Nephron progenitor cell (in vitro differentiated cells): ENCODE measurements at regions not wholly inside any gene's neighbourhood (a gene's known extent, or its start where the extent isn't known, plus 50 kb on each side); places are given as distances from the start of the nearest gene placed in this dataset.

Experiments used
- DNase-seq: peaks from one replicate; pipeline ENCODE4 v3.0.0; 2021
- H3K27ac Mint-ChIP-seq: 2 replicates; pipeline ENCODE4 v1.8.0; 2021; ENCODE audit warnings: mild to moderate bottlenecking, moderate library complexity, mixed read lengths
- H3K27me3 Mint-ChIP-seq: 2 replicates; pipeline ENCODE4 v1.8.0; 2021; ENCODE audit warnings: mild to moderate bottlenecking, low read depth, mixed read lengths; ENCODE audit not compliant: poor library complexity
- H3K36me3 Mint-ChIP-seq: 2 replicates; pipeline ENCODE4 v1.8.0; 2021; ENCODE audit warnings: low read depth, mixed read lengths
- H3K4me1 Mint-ChIP-seq: 2 replicates; pipeline ENCODE4 v1.8.0; 2021; ENCODE audit warnings: mixed read lengths
- H3K4me3 Mint-ChIP-seq: 2 replicates; pipeline ENCODE4 v1.8.0; 2021; ENCODE audit warnings: mild to moderate bottlenecking, moderate library complexity, mixed read lengths
- H3K9me3 Mint-ChIP-seq: 2 replicates; pipeline ENCODE4 v1.8.0; 2021; ENCODE audit warnings: mild to moderate bottlenecking, moderate library complexity, mixed read lengths
- CTCF ChIP-seq: fragments of 200-600 bp; sonication (generic); IDR thresholded peaks from 2 replicates; pipeline ENCODE4 v1.5.0; 2021; ENCODE audit warnings: antibody characterized with exemption

GRCh38 chr6:132052096-132052495 lies 100.9 kb upstream of the CCN2 start:
- no peaks in the 10 kb centered on the region for H3K4me1 Mint-ChIP-seq
- no peak for TF ChIP-seq CTCF
- no peak overlapping the region for H3K4me3 Mint-ChIP-seq
- H3K9me3 Mint-ChIP-seq = no peaks in the 10 kb centered on the region
- H3K27ac Mint-ChIP-seq = no peak overlapping the region
- peaks cover 4% of the 10 kb centered on the region for H3K27me3 Mint-ChIP-seq
- H3K36me3 Mint-ChIP-seq = no peaks in the 10 kb centered on the region
- DNase-seq = no peak

DNA sequence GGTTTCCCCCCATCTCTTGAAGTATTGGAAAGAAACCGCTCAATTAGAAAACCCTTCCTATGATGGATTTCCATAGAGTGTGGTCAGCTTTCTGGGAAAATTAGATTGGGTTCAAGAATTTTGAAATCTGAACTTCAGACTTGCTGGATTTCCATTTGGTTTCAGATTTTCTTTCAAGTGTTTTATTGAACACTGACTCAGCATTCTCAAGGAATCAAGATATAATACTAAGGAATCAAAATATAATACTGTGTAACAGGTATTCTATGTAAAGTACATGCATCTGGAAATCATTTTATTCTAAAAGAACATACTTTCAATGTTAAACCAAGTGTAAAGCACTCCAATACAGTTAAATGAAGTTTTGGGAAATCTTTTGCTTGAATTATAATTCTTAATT lies 94.7 kb upstream of the CCN2 start:
- Mint-ChIP-seq H3K36me3 (no peaks in the 10 kb centered on the region), H3K9me3 (peaks cover 4% of the 10 kb centered on the region), H3K4me1 (no peaks in the 10 kb centered on the region), H3K4me3 (no peak overlapping the region), H3K27me3 (peaks cover 4% of the 10 kb centered on the region), H3K27ac (no peak overlapping the region)
- TF ChIP-seq CTCF = no peak
- DNase-seq = no peak

- H3K4me3 Mint-ChIP-seq = no peak overlapping the region
- DNase-seq = no peak
- no peak for TF ChIP-seq CTCF
- H3K4me1 Mint-ChIP-seq = no peaks in the 10 kb centered on the region
- peaks cover 4% of the 10 kb centered on the region for H3K9me3 Mint-ChIP-seq
- H3K27me3 Mint-ChIP-seq = no peaks in the 10 kb centered on the region
- no peaks in the 10 kb centered on the region for H3K36me3 Mint-ChIP-seq
- no peak overlapping the region for H3K27ac Mint-ChIP-seq
Measured at GRCh38 chr6:132043148-132043547, 92.0 kb upstream of the CCN2 start.

DNA sequence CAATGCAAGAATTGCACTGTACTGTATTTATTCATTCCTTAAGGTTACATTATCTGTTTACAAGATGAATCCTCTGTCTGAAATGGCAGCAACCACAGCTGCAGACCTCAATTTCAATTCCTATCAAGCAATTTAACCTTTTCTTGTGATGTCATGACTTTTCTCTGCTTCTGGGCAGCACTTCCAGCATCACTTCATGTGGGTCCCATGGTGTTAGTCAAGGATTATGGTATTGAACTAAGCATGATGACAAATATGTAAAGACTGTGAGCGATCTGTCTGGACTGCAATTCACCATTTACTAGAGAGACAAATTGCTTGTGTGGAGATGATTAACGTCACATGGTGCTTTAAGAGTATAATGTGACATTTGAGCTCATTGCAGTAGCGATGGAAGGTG lies 90.5 kb upstream of the CCN2 start:
- Mint-ChIP-seq H3K27me3 (no peaks in the 10 kb centered on the region), H3K27ac (no peak overlapping the region), H3K4me3 (no peak overlapping the region), H3K36me3 (no peaks in the 10 kb centered on the region), H3K4me1 (no peaks in the 10 kb centered on the region), H3K9me3 (peaks cover 4% of the 10 kb centered on the region)
- DNase-seq = no peak
- TF ChIP-seq CTCF = no peak

GRCh38 chr6:132028029-132028428 lies 76.9 kb upstream of the CCN2 start:
- DNase-seq = no peak
- no peaks in the 10 kb centered on the region for H3K36me3 Mint-ChIP-seq
- H3K4me1 Mint-ChIP-seq = no peaks in the 10 kb centered on the region
- no peak for TF ChIP-seq CTCF
- H3K4me3 Mint-ChIP-seq = no peak overlapping the region
- no peak overlapping the region for H3K27ac Mint-ChIP-seq
- peaks cover 3% of the 10 kb centered on the region for H3K27me3 Mint-ChIP-seq
- H3K9me3 Mint-ChIP-seq = no peaks in the 10 kb centered on the region

- no peak overlapping the region for H3K4me3 Mint-ChIP-seq
- no peak for DNase-seq
- no peaks in the 10 kb centered on the region for H3K27me3 Mint-ChIP-seq
- TF ChIP-seq CTCF = no peak
- no peak overlapping the region for H3K27ac Mint-ChIP-seq
- H3K4me1 Mint-ChIP-seq = peaks cover 5% of the 10 kb centered on the region
- H3K36me3 Mint-ChIP-seq = no peaks in the 10 kb centered on the region
- no peaks in the 10 kb centered on the region for H3K9me3 Mint-ChIP-seq
Measured at GRCh38 chr6:132025468-132025867, 74.3 kb upstream of the CCN2 start.
